Endothelial cell of umbilical vein (primary cell): ENCODE measurements at regions not wholly inside any gene's neighbourhood (a gene's known extent, or its start where the extent isn't known, plus 50 kb on each side); places are given as distances from the start of the nearest gene placed in this dataset.

Experiments used
- CTCF ChIP-seq, 2 donors: IDR thresholded peaks; 1 replicate in 1 of 2; 2 replicates in 1 of 2; pipeline ENCODE4 v1.5.1; 2011; ENCODE audit warnings: low read length in 2 of 2, mild to moderate bottlenecking in 2 of 2, moderate library complexity in 2 of 2, control low read depth in 1 of 2, inconsistent platforms in 1 of 2, low read depth in 1 of 2; ENCODE audit not compliant: insufficient read depth in 1 of 2; ENCODE audit errors: extremely low read depth in 1 of 2
- EZH2 ChIP-seq: IDR thresholded peaks from 2 replicates; pipeline ENCODE4 v1.6.1; 2012; ENCODE audit warnings: borderline replicate concordance, low read depth, mild to moderate bottlenecking, moderate library complexity, low read length, inconsistent platforms; ENCODE audit not compliant: severe bottlenecking
- FOS ChIP-seq: IDR thresholded peaks from 2 replicates; pipeline ENCODE4 v1.6.1; 2011; ENCODE audit warnings: mild to moderate bottlenecking, low read length, moderate library complexity, borderline replicate concordance; ENCODE audit not compliant: insufficient read depth
- GATA2 ChIP-seq: IDR thresholded peaks from 2 replicates; pipeline ENCODE4 v1.7.0; 2011; ENCODE audit warnings: low read depth, mild to moderate bottlenecking, moderate library complexity, mixed read lengths, low read length; ENCODE audit not compliant: insufficient read length, insufficient read depth
- MAX ChIP-seq: IDR thresholded peaks from 2 replicates; pipeline ENCODE4 v1.6.1; 2011; ENCODE audit not compliant: insufficient read depth, insufficient read length
- MYC ChIP-seq: IDR thresholded peaks from one replicate; pipeline ENCODE4 v1.6.1; 2011; ENCODE audit warnings: mild to moderate bottlenecking, low read depth, low read length
- POLR2A ChIP-seq: IDR thresholded peaks from 2 replicates; pipeline ENCODE4 v1.6.1; 2012; ENCODE audit warnings: low read depth, mild to moderate bottlenecking, control low read depth, low read length
- POLR2AphosphoS5 ChIP-seq: IDR thresholded peaks from 2 replicates; pipeline ENCODE4 v1.6.1; 2012; ENCODE audit warnings: low read depth, mild to moderate bottlenecking, control low read depth, low read length, moderate library complexity; ENCODE audit not compliant: insufficient read depth

- TF ChIP-seq EZH2 (no peak), CTCF (IDR thresholded peaks at IDR 0.05; ENCODE audit: extremely low read depth in 1 of 2, insufficient read depth in 1 of 2, low read depth in 1 of 2, low read length in 2 of 2) (no peak), POLR2AphosphoS5 (no peak), POLR2A (no peak), MAX (no peak), MYC (no peak), GATA2 (no peak), FOS (no peak)
Observed at GRCh38 chr12:84757978-84758377, 154.6 kb downstream of the SLC6A15 start.
